ENCODE measurements at regions not wholly inside any gene's neighbourhood (a gene's known extent, or its start where the extent isn't known, plus 50 kb on each side); places are given as distances from the start of the nearest gene placed in this dataset.

DNA sequence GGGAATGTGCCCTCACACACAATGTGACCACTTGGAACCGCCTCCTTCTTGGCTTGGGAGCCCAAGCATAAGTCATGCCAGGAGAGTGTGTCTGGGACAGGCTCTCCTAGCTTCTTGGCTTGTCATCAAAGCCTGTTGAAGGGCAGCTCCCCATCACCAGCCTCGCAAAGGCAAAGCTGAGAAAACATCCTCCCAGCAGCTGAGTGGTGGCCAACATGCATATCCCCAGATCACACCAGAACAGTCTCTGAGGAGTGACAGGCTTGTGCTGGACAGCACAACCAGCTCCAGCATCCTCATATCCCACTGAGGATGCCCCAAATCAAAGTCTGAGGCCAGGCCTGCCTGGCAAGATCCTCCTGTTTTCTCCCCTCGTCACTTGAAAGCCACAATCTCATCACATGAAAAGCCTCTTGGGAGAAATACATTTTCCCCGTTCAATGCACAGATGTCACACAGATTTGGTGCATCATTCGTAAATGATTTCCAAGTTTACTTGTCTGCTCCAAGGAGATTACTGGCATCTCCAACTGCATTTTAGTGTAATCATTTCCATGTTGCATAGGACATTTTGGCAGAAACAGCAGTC, 269.3 kb downstream of the TTC32 start:
- TF ChIP-seq, protein P1, sequence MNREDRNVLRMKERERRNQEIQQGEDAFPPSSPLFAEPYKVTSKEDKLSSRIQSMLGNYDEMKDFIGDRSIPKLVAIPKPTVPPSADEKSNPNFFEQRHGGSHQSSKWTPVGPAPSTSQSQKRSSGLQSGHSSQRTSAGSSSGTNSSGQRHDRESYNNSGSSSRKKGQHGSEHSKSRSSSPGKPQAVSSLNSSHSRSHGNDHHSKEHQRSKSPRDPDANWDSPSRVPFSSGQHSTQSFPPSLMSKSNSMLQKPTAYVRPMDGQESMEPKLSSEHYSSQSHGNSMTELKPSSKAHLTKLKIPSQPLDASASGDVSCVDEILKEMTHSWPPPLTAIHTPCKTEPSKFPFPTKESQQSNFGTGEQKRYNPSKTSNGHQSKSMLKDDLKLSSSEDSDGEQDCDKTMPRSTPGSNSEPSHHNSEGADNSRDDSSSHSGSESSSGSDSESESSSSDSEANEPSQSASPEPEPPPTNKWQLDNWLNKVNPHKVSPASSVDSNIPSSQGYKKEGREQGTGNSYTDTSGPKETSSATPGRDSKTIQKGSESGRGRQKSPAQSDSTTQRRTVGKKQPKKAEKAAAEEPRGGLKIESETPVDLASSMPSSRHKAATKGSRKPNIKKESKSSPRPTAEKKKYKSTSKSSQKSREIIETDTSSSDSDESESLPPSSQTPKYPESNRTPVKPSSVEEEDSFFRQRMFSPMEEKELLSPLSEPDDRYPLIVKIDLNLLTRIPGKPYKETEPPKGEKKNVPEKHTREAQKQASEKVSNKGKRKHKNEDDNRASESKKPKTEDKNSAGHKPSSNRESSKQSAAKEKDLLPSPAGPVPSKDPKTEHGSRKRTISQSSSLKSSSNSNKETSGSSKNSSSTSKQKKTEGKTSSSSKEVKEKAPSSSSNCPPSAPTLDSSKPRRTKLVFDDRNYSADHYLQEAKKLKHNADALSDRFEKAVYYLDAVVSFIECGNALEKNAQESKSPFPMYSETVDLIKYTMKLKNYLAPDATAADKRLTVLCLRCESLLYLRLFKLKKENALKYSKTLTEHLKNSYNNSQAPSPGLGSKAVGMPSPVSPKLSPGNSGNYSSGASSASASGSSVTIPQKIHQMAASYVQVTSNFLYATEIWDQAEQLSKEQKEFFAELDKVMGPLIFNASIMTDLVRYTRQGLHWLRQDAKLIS (CRISPR knock-in tag; IDR thresholded peaks at IDR 0.05): no peak
- TF ChIP-seq TSC22D2 (CRISPR knock-in tag; IDR thresholded peaks at IDR 0.05; ENCODE audit: borderline replicate concordance) (no peak), SMC3 (IDR thresholded peaks at IDR 0.05; ENCODE audit: low read length) (no peak), MED8 (CRISPR knock-in tag; IDR thresholded peaks at IDR 0.05; ENCODE audit: insufficient replicate concordance) (no peak)
- TF ChIP-seq, protein P2, sequence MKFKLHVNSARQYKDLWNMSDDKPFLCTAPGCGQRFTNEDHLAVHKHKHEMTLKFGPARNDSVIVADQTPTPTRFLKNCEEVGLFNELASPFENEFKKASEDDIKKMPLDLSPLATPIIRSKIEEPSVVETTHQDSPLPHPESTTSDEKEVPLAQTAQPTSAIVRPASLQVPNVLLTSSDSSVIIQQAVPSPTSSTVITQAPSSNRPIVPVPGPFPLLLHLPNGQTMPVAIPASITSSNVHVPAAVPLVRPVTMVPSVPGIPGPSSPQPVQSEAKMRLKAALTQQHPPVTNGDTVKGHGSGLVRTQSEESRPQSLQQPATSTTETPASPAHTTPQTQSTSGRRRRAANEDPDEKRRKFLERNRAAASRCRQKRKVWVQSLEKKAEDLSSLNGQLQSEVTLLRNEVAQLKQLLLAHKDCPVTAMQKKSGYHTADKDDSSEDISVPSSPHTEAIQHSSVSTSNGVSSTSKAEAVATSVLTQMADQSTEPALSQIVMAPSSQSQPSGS (CRISPR knock-in tag; IDR thresholded peaks at IDR 0.05): no peak

All from HepG2 (cell line).